WTC11 (cell line): ENCODE measurements at regions not wholly inside any gene's neighbourhood (a gene's known extent, or its start where the extent isn't known, plus 50 kb on each side); places are given as distances from the start of the nearest gene placed in this dataset.

ENCODE experiments used
- ATF1 ChIP-seq: sonication (generic); formaldehyde crosslinking; IDR thresholded peaks from 2 replicates; pipeline ENCODE4 v1.8.1; 2023; ENCODE audit warnings: mild to moderate bottlenecking, moderate library complexity, missing genetic modification reagents
- ETV6 ChIP-seq: sonication (generic); formaldehyde crosslinking; IDR thresholded peaks from 2 replicates; pipeline ENCODE4 v1.8.1; 2022; ENCODE audit warnings: mild to moderate bottlenecking, missing genetic modification reagents
- FOXK1 ChIP-seq: sonication (generic); formaldehyde crosslinking; IDR thresholded peaks from 2 replicates; pipeline ENCODE4 v1.8.0; 2022; ENCODE audit warnings: mild to moderate bottlenecking, moderate library complexity, missing genetic modification reagents
- NFYB ChIP-seq: sonication (generic); formaldehyde crosslinking; conservative IDR thresholded peaks from 2 replicates; pipeline ENCODE4 v1.8.0; 2022; ENCODE audit warnings: low read depth, missing genetic modification reagents
- NR2C2 ChIP-seq: sonication (generic); formaldehyde crosslinking; IDR thresholded peaks from 2 replicates; pipeline ENCODE4 v1.8.0; 2022; ENCODE audit warnings: mild to moderate bottlenecking, missing genetic modification reagents
- SP1 ChIP-seq: sonication (generic); formaldehyde crosslinking; conservative IDR thresholded peaks from 2 replicates; pipeline ENCODE4 v1.8.1; 2022; ENCODE audit warnings: missing genetic modification reagents
- ZNF121 ChIP-seq: sonication (generic); formaldehyde crosslinking; IDR thresholded peaks from 2 replicates; pipeline ENCODE4 v1.8.0; 2023; ENCODE audit warnings: missing genetic modification reagents
- ZNF416 ChIP-seq: fragments of 250-450 bp; sonication (Bioruptor Pico); IDR thresholded peaks from 2 replicates; pipeline ENCODE4 v1.9.0; 2021; ENCODE audit warnings: mild to moderate bottlenecking, inconsistent platforms
- TF ChIP-seq, protein P1 (sequence below): fragments of 200-600 bp; IDR thresholded peaks from 2 replicates; pipeline ENCODE4 v1.8.0; 2022; ENCODE audit warnings: antibody characterized with exemption
- TF ChIP-seq, protein P2 (sequence below): sonication (generic); formaldehyde crosslinking; IDR thresholded peaks from 2 replicates; pipeline ENCODE4 v1.8.0; 2023; ENCODE audit warnings: missing genetic modification reagents
- TF ChIP-seq, protein P3 (sequence below): sonication (generic); formaldehyde crosslinking; conservative IDR thresholded peaks from 2 replicates; pipeline ENCODE4 v1.8.1; 2022; ENCODE audit warnings: mild to moderate bottlenecking, missing genetic modification reagents
- TF ChIP-seq, protein P4 (sequence below): sonication (generic); formaldehyde crosslinking; IDR thresholded peaks from 2 replicates; pipeline ENCODE4 v1.8.1; 2022; ENCODE audit warnings: low read depth, mild to moderate bottlenecking, moderate library complexity, missing genetic modification reagents, borderline replicate concordance

DNA sequence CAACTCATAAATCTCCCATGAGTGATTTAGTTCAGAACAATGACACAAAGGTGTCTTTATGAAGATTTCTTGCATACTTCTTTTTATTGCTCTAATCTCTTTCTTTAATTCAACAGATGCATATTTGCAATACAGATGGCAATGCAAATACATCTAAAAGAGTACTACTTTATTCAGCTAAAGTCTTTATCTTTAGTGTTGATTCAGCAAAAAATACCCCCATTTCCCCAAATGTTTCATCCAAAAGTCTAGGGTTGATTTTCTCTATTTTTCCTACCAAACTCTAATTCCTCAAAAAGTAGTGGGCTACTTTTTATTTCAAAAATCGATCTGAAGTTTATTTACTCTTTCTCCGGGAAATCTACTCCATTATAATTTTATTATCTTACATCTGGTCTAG is 1055.2 kb downstream of the STIM2 start:
- no peak for TF ChIP-seq SP1
- TF ChIP-seq, protein P1, sequence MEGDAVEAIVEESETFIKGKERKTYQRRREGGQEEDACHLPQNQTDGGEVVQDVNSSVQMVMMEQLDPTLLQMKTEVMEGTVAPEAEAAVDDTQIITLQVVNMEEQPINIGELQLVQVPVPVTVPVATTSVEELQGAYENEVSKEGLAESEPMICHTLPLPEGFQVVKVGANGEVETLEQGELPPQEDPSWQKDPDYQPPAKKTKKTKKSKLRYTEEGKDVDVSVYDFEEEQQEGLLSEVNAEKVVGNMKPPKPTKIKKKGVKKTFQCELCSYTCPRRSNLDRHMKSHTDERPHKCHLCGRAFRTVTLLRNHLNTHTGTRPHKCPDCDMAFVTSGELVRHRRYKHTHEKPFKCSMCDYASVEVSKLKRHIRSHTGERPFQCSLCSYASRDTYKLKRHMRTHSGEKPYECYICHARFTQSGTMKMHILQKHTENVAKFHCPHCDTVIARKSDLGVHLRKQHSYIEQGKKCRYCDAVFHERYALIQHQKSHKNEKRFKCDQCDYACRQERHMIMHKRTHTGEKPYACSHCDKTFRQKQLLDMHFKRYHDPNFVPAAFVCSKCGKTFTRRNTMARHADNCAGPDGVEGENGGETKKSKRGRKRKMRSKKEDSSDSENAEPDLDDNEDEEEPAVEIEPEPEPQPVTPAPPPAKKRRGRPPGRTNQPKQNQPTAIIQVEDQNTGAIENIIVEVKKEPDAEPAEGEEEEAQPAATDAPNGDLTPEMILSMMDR: no peak
- TF ChIP-seq, protein P2, sequence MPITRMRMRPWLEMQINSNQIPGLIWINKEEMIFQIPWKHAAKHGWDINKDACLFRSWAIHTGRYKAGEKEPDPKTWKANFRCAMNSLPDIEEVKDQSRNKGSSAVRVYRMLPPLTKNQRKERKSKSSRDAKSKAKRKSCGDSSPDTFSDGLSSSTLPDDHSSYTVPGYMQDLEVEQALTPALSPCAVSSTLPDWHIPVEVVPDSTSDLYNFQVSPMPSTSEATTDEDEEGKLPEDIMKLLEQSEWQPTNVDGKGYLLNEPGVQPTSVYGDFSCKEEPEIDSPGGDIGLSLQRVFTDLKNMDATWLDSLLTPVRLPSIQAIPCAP (CRISPR knock-in tag): no peak
- TF ChIP-seq ZNF121 (CRISPR knock-in tag): no peak
- TF ChIP-seq FOXK1: no peak
- TF ChIP-seq, protein P3, sequence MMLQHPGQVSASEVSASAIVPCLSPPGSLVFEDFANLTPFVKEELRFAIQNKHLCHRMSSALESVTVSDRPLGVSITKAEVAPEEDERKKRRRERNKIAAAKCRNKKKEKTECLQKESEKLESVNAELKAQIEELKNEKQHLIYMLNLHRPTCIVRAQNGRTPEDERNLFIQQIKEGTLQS (CRISPR knock-in tag): no peak
- no peak for TF ChIP-seq NFYB
- TF ChIP-seq ZNF416: no peak
- no peak for TF ChIP-seq NR2C2 (CRISPR knock-in tag)
- no peak for TF ChIP-seq ETV6 (CRISPR knock-in tag)
- TF ChIP-seq ATF1 (CRISPR knock-in tag): no peak
- TF ChIP-seq, protein P4, sequence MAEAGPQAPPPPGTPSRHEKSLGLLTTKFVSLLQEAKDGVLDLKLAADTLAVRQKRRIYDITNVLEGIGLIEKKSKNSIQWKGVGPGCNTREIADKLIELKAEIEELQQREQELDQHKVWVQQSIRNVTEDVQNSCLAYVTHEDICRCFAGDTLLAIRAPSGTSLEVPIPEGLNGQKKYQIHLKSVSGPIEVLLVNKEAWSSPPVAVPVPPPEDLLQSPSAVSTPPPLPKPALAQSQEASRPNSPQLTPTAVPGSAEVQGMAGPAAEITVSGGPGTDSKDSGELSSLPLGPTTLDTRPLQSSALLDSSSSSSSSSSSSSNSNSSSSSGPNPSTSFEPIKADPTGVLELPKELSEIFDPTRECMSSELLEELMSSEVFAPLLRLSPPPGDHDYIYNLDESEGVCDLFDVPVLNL (CRISPR knock-in tag): no peak
